HG02852 (cell line): ENCODE measurements at regions not wholly inside any gene's neighbourhood (a gene's known extent, or its start where the extent isn't known, plus 50 kb on each side); places are given as distances from the start of the nearest gene placed in this dataset.
"Not testable (repeated sequence)": the region's sequence is repeated elsewhere in the genome, so short reads cannot be mapped to it uniquely, and the experiment has no call there.

Experiments used
- ATAC-seq: cut with Tn5 transposase; IDR thresholded peaks from one replicate; pipeline ENCODE4 v1.9.1; 2021; ENCODE audit warnings: mild to moderate bottlenecking, moderate library complexity; ENCODE audit not compliant: unreplicated experiment

DNA sequence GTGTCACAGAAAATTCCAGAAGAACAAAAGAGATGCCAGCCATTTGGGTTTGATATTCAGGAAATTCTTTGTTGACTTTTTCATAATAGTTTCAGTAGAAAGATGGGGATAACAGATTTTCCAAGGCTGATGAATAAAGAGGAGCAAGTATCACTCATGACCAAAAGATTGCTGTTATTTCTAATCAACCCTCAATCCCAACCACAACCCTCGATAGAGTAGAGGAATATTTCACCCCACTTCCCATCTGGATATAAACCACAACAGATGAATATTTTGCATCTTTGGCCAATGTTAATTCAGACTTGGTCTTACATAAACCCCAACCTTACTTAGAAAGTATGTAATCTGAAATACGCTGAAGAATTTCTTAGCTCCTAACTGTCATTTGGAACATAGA lies 232.4 kb downstream of the SEC16B start:
- no peak for ATAC-seq

DNA sequence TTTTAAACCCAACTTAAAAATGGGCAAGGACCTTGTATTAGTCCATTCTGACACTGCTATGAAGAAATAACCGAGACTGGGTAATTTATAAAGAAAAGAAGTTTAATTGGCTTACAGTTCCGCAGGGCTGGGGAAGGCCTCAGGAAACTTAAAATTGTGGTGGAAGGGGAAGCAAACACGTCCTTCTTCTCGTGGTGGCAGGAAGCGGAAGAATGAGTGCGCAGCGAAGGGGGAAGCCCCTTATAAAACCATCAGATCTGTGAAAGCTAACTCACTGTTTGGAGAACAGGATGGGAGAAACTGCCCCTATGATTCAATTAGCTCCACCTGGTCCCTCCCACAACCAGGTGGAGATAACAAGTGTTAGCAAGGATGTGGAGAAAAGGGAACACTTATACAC lies 237.7 kb downstream of the SEC16B start:
- no peak for ATAC-seq

DNA sequence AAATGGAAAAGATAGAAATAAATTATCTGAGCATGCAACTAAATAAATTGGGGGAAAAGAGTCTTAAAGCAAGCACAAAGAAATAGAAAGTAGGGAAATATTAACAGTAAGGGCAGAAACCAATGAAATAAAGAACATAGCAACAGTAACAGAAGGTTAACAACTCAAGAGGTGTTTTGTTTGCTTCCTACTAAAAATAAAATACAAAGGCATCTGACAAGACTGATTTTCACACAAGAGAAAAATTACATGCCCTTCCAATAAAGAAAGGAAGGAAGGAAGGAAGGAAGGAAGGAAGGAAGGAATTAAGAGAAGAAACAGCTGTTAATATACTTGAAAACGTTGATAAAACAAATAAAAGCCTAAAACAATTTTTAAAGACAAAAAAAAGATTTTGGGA lies 240.2 kb downstream of the SEC16B start:
- no peak for ATAC-seq

DNA sequence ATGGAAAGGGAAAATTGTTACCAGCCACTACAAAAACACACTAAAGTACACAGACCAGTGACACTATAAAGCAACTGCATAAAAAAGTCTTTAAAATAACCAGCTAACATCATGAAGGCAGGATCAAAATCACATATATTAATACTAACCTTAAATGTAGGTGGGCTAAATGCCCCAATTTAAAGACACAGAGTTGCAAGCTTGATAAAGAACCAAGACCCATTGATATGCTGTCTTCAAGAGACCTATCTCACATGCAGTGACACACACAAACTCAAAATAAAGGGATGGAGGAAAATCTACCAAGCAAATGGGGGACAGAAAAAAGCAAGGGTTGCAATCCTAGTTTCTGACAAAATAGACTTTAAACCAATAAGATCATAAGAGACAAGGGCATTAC lies 246.3 kb downstream of the SEC16B start:
- no peak for ATAC-seq

GRCh38 chr1:177710696-177711620 lies 258.9 kb downstream of the SEC16B start:
- no peak for ATAC-seq

DNA sequence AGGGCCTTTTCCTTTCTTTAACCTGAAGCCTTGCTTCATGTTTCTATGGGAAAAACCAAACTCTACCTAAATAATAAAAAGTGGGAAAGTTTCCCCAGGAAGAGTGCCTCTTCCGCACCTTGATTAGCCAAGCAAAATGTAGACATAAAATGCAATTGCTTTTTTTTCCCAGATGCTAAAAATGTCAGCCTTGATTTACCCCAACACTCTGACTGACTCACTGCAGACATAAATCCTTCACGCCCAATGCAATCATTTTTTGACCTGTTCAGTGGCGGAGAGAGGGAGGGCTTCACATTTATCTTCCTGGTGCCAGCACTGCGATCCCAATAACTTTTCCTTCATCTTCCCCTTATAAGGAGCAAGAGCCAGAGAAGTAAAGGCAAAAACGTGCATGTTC lies 261.5 kb downstream of the SEC16B start:
- no peak for ATAC-seq

DNA sequence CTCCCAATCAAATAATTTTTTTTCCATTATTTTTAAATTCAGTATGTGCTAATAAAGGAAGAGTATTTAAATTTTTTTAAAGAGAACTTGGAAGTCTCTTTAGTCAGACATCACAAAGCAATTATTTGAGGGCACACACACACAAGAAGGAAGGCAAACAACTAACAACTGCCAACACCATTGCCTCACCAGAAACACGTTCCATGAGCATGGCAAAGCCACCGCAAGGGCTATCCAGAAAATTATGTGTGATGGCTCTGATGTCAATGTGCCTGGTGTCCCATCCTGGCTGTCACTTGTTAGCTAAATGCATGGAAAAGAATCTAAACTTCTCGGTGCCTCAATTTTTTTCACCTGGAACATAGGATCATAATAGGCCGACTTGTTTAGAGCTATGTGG lies 262.9 kb downstream of the SEC16B start:
- no peak for ATAC-seq

DNA sequence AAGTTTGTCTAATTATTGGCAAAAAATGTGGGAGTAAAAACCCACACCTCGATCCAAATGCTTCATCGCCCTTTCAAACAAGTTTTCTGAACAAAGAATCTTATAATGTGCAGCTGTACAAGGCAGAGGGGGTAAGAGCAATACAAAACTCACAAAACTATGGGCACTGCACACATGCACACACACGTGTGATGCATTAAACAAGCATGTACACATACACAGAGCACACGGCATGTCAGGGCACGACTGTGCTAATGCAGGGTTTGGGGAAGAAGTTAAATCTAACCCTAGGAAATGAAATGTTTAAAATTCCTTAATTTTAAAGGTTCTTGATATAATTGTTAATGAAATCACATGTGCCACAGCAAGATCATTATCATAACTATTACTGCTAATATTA lies 264.0 kb downstream of the SEC16B start:
- no peak for ATAC-seq

GRCh38 chr1:177703888-177704446 lies 265.9 kb downstream of the SEC16B start:
- no peak for ATAC-seq

GRCh38 chr1:177701654-177702353 lies 268.1 kb downstream of the SEC16B start:
- no peak for ATAC-seq

- no peak for ATAC-seq
These were observed 269.0 kb downstream of the SEC16B start for GRCh38 chr1:177700856-177701255.

DNA sequence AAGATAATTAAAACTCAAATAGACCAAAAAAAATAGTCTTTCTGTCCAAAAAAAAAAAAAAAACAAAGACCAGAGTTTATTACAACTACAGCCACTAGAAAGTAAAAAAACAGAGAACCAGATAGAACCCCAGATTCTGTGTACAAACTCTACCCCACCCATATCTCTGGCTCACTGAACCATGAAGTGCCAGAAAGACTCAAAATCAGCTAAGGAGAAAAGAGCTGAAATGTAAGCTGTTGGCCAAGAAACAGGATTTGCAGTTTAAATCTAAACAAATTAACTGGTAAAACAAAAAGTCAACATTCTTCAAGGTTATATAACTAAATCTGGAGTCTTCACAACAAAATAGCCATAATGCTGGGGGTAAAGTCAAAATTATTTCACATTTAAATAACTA lies 278.9 kb downstream of the SEC16B start:
- no peak for ATAC-seq

DNA sequence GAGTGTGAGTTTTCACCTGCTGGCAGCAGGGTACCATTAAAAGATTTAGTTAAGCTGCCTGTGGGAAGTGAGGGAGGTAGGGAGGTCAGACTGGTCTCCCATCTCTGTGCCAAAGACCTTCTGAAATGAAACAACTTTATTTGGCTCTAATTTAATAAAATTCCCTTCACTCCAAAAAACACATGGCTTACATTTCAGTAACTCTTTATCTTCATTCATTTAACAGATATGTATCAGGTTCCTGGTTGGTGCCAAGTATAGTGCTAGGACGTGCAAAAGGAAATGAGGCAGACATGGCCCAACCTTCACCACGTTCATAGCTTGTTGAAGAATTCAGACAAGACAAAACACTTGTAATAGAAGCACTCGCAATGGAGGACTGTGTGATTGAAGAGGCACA lies 282.3 kb downstream of the SEC16B start:
- ATAC-seq = no peak

- no peak for ATAC-seq
These were observed 282.9 kb downstream of the SEC16B start for GRCh38 chr1:177686933-177687332.

- no peak for ATAC-seq
These were observed 300.7 kb downstream of the SEC16B start for GRCh38 chr1:177669161-177669560.

GRCh38 chr1:177665935-177666334 lies 303.9 kb downstream of the SEC16B start:
- no peak for ATAC-seq

GRCh38 chr1:177664742-177665141 lies 305.1 kb downstream of the SEC16B start:
- ATAC-seq = not testable (repeated sequence)

- no peak for ATAC-seq
These were observed 309.7 kb downstream of the SEC16B start for GRCh38 chr1:177660188-177660587.

DNA sequence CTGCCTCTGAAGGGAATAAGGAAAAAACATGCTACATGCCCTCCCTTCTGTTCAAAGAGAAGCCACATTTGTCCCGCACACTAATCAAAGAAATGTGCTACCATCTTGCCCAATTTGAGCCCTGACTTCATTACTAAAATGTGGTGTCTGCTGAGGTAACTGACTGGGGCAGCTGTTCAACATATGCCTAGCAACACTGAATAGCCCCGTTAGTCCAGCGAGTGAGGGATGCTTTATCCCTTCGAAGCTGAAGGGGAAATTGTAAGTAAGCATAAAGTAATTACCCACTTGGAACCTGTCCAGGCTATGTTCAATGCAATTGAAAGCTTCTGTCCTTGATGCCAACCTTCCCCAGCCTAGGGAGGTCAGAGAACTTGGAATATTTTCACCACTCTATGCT lies 310.6 kb downstream of the SEC16B start:
- ATAC-seq = no peak

GRCh38 chr1:177656598-177656997 lies 313.3 kb downstream of the SEC16B start:
- ATAC-seq = no peak

DNA sequence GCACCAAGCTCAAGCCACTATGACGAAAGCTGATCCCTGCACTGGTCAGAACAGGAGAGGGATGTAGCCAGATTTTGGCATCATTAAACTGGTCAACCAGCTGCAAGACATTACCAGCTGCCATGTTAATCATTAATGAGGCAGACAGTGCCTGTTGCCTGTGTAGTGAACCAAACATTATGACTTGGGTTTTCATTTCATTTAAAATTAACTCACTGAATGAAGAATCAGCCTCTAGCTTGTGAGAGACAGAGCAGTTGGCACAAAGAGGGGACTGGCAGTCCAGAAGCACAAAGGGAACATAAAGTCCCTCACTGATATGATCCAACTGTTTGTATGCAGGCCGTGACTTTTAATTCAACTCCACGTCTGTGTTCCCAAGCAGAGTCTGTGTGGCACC lies 318.9 kb downstream of the SEC16B start:
- no peak for ATAC-seq

DNA sequence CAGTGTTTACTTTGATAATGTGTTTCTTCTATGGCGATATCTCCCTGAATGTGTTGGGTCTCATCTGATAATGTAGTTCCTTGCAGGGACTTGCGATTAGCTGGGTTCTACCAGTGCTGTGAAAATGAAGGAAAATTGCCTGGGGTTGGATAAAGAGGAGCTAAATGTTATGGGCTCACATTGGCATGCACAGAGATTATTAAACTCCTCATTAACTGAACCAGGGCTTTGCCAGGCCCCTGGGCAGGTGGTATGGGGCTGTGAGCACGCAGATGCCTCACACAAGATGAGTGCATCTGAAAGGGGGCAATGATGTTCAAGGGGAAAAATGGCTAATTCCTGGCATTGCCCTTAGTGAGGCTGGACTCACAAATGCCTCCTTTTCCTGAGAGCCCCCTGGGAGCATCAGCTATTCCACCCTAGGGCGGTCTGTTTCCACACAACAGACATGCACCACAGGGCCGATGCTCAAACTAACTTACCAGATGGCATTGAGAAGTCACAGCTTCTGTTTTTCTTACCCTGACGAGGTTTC lies 321.1 kb downstream of the SEC16B start:
- no peak for ATAC-seq
